Upper lobe of left lung (tissue), 4 donors: ENCODE measurements at regions not wholly inside any gene's neighbourhood (a gene's known extent, or its start where the extent isn't known, plus 50 kb on each side); places are given as distances from the start of the nearest gene placed in this dataset.

ENCODE experiments used
- CTCF ChIP-seq, 6 experiments: fragments of 450-650 bp in 4 of 6; fragments of 200-600 bp in 2 of 6; sonication (generic) in 2 of 6; IDR thresholded peaks; one replicate each; pipeline ENCODE4 v1.5.1; 2016 to 2019; ENCODE audit warnings: antibody characterized with exemption in 6 of 6
- EP300 ChIP-seq, 4 donors: sonication (generic); formaldehyde crosslinking; IDR thresholded peaks; one replicate each; pipeline ENCODE4 v1.5.1; 2017; ENCODE audit warnings: antibody characterized with exemption in 4 of 4, control low read depth in 2 of 4
- POLR2A ChIP-seq, 4 donors: fragments of 450-650 bp; IDR thresholded peaks; one replicate each; pipeline ENCODE4 v1.5.1; 2016 to 2017; ENCODE audit warnings: antibody characterized with exemption in 4 of 4, mild to moderate bottlenecking in 2 of 4
- POLR2AphosphoS5 ChIP-seq, 2 donors: sonication (generic); formaldehyde crosslinking; IDR thresholded peaks; one replicate each; pipeline ENCODE4 v1.5.1; 2017; ENCODE audit warnings: antibody characterized with exemption in 2 of 2

- TF ChIP-seq CTCF (IDR thresholded peaks at IDR 0.05) (peak in 5 of 6 experiments; percentile 23 to 66 (median 48)), POLR2A (IDR thresholded peaks at IDR 0.05) (no peak), POLR2AphosphoS5 (IDR thresholded peaks at IDR 0.05) (no peak), EP300 (IDR thresholded peaks at IDR 0.05) (no peak)
These were observed 160.9 kb downstream of the SPTSSA start for GRCh38 chr14:34300882-34301734.
